Erythroblast (primary cell): ENCODE measurements at regions not wholly inside any gene's neighbourhood (a gene's known extent, or its start where the extent isn't known, plus 50 kb on each side); places are given as distances from the start of the nearest gene placed in this dataset.

ENCODE experiments used
- GATA1 ChIP-seq: IDR thresholded peaks from 2 replicates; pipeline ENCODE4 v1.6.1; 2011; ENCODE audit warnings: low read depth, mild to moderate bottlenecking, control low read depth, low read length, moderate library complexity
- POLR2A ChIP-seq: IDR thresholded peaks from 2 replicates; pipeline ENCODE4 v1.6.1; 2011; ENCODE audit warnings: mild to moderate bottlenecking, low read length

DNA sequence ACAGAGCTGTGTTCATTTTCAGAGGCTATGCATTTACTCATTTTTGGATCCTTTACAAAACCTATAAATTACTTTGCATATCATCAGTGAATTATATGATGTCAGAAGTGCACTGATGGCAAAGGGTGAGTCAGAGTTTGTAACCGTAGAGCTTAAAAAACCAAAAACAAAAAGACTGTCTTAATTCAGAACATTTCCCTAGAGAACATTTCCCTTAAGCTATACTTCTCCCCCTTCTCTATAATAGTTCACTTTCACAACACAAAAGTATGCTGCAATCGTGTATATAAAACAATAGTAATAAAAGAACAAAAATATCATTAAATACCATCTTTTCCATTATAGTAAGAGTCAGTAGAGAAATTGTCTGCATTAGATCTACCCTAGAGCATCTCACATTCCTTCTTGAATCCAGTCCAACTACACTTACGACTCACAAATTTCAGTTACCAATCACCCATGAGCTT lies 934.9 kb downstream of the LRFN5 start:
- TF ChIP-seq POLR2A (no peak), GATA1 (no peak)
